Tibial nerve (tissue), 4 donors: ENCODE measurements at regions not wholly inside any gene's neighbourhood (a gene's known extent, or its start where the extent isn't known, plus 50 kb on each side); places are given as distances from the start of the nearest gene placed in this dataset.

ENCODE experiments used
- DNase-seq, 2 donors: peaks; one replicate each; pipeline ENCODE4 v3.0.0-alpha.2; 2019; ENCODE audit warnings: low spot score in 2 of 2
- H3K27ac ChIP-seq, 4 donors: fragments of 200-600 bp; sonication (generic) in 3 of 4; one replicate each; pipeline ENCODE4 v1.5.1; 2017 to 2019; ENCODE audit warnings: mild to moderate bottlenecking in 1 of 4
- H3K27me3 ChIP-seq, 2 donors: fragments of 200-600 bp; sonication (generic) in 1 of 2; one replicate each; pipeline versions ENCODE4 v1.5.1 to v1.6.0; 2017 to 2019
- H3K36me3 ChIP-seq, 3 donors: fragments of 200-600 bp; sonication (generic); one replicate each; pipeline ENCODE4 v1.5.1; 2018 to 2019
- H3K4me1 ChIP-seq, 4 donors: fragments of 200-600 bp; sonication (generic) in 3 of 4; one replicate each; pipeline ENCODE4 v1.5.1; 2017 to 2019
- H3K4me3 ChIP-seq, 4 donors: fragments of 200-600 bp; sonication (generic) in 3 of 4; one replicate each; pipeline ENCODE4 v1.5.1; 2017 to 2019; ENCODE audit warnings: mild to moderate bottlenecking in 1 of 4, moderate library complexity in 1 of 4
- H3K9me3 ChIP-seq, 4 donors: fragments of 200-600 bp; sonication (generic) in 3 of 4; one replicate each; pipeline ENCODE4 v1.5.1; 2017 to 2019
- CTCF ChIP-seq, 5 experiments: fragments of 200-600 bp in 3 of 5; fragments of 450-650 bp in 2 of 5; sonication (generic) in 3 of 5; IDR thresholded peaks; one replicate each; pipeline ENCODE4 v1.5.1; 2016 to 2019; ENCODE audit warnings: antibody characterized with exemption in 5 of 5, mild to moderate bottlenecking in 3 of 5, moderate library complexity in 2 of 5
- EP300 ChIP-seq, 2 donors: sonication (generic); formaldehyde crosslinking; IDR thresholded peaks; one replicate each; pipeline ENCODE4 v1.6.1; 2017; ENCODE audit warnings: antibody characterized with exemption in 2 of 2, mild to moderate bottlenecking in 1 of 2
- POLR2A ChIP-seq, 2 donors: fragments of 450-650 bp; IDR thresholded peaks; one replicate each; pipeline ENCODE4 v1.6.1; 2017; ENCODE audit warnings: antibody characterized with exemption in 2 of 2, mild to moderate bottlenecking in 2 of 2, moderate library complexity in 2 of 2
- WGBS, 2 donors: methylation state at CpG; one replicate each; pipeline ENCODE4 v1.1.5; 2018; 5-methylcytosine and 5-hydroxymethylcytosine counted together

- no peak overlapping the region for H3K27ac ChIP-seq
- H3K4me1 ChIP-seq: peaks cover 0 to 7% (median 0%) of the 10 kb centered on the region in 4 donors
- WGBS, 2 donors: 31 to 42% methylated on average over 9 of the region's 9 CpGs
- no peak overlapping the region for H3K4me3 ChIP-seq
- peaks cover 0 to 5% (median 0%) of the 10 kb centered on the region in 4 donors for H3K9me3 ChIP-seq
- no peaks in the 10 kb centered on the region for H3K36me3 ChIP-seq
- H3K27me3 ChIP-seq: no peaks in the 10 kb centered on the region
- DNase-seq: no peak
- TF ChIP-seq EP300 (IDR thresholded peaks at IDR 0.05): no peak
- peak in 1 of 5 experiments; percentile 17 for TF ChIP-seq CTCF (IDR thresholded peaks at IDR 0.05)
These were observed 145.8 kb upstream of the SYT6 start for GRCh38 chr1:114299331-114299975.

GRCh38 chr1:114298008-114298407, 144.3 kb upstream of the SYT6 start:
- Histone ChIP-seq H3K27ac (no peak overlapping the region), H3K27me3 (no peaks in the 10 kb centered on the region), H3K36me3 (no peaks in the 10 kb centered on the region), H3K4me3 (no peak overlapping the region), H3K4me1 (peaks cover 0 to 7% (median 0%) of the 10 kb centered on the region in 4 donors), H3K9me3 (no peaks in the 10 kb centered on the region)
- TF ChIP-seq POLR2A (IDR thresholded peaks at IDR 0.05) (no peak), CTCF (IDR thresholded peaks at IDR 0.05) (no peak), EP300 (IDR thresholded peaks at IDR 0.05) (no peak)
- no peak for DNase-seq
- 90 to 91% methylated on average over 12 of the region's 12 CpGs for WGBS, 2 donors

- no peak for DNase-seq
- no peaks in the 10 kb centered on the region for H3K27me3 ChIP-seq
- no peak overlapping the region for H3K4me3 ChIP-seq
- no peaks in the 10 kb centered on the region for H3K9me3 ChIP-seq
- TF ChIP-seq CTCF (IDR thresholded peaks at IDR 0.05) (no peak), POLR2A (IDR thresholded peaks at IDR 0.05) (no peak), EP300 (IDR thresholded peaks at IDR 0.05) (no peak)
- H3K36me3 ChIP-seq: no peaks in the 10 kb centered on the region
- 83 to 87% methylated on average over 4 of the region's 4 CpGs for WGBS, 2 donors
- H3K4me1 ChIP-seq: peaks cover 0 to 7% (median 0%) of the 10 kb centered on the region in 4 donors
- H3K27ac ChIP-seq: no peak overlapping the region
These were observed 142.7 kb upstream of the SYT6 start for GRCh38 chr1:114296413-114296812.

GRCh38 chr1:114295321-114295720, 141.7 kb upstream of the SYT6 start:
- WGBS, 2 donors: 38 to 41% methylated on average over 6 of the region's 6 CpGs
- H3K9me3 ChIP-seq: no peaks in the 10 kb centered on the region
- H3K4me3 ChIP-seq: no peak overlapping the region
- TF ChIP-seq POLR2A (IDR thresholded peaks at IDR 0.05) (no peak), CTCF (IDR thresholded peaks at IDR 0.05) (no peak), EP300 (IDR thresholded peaks at IDR 0.05) (no peak)
- H3K36me3 ChIP-seq: no peaks in the 10 kb centered on the region
- H3K27ac ChIP-seq: no peak overlapping the region
- H3K4me1 ChIP-seq: peaks cover 0 to 7% (median 0%) of the 10 kb centered on the region in 4 donors
- H3K27me3 ChIP-seq: no peaks in the 10 kb centered on the region
- DNase-seq: no peak

GRCh38 chr1:114292835-114293234, 139.2 kb upstream of the SYT6 start:
- Histone ChIP-seq H3K9me3 (no peaks in the 10 kb centered on the region), H3K4me1 (no peaks in the 10 kb centered on the region), H3K36me3 (no peaks in the 10 kb centered on the region), H3K4me3 (no peak overlapping the region), H3K27ac (no peak overlapping the region), H3K27me3 (no peaks in the 10 kb centered on the region)
- WGBS, 2 donors: 92 to 96% methylated on average over 2 of the region's 2 CpGs
- no peak for DNase-seq
- TF ChIP-seq POLR2A (IDR thresholded peaks at IDR 0.05): no peak
- TF ChIP-seq CTCF (IDR thresholded peaks at IDR 0.05): no peak
- no peak for TF ChIP-seq EP300 (IDR thresholded peaks at IDR 0.05)
